ENCODE measurements at regions not wholly inside any gene's neighbourhood (a gene's known extent, or its start where the extent isn't known, plus 50 kb on each side); places are given as distances from the start of the nearest gene placed in this dataset.
"Not testable (repeated sequence)": the region's sequence is repeated elsewhere in the genome, so short reads cannot be mapped to it uniquely, and the experiment has no call there.

DNA sequence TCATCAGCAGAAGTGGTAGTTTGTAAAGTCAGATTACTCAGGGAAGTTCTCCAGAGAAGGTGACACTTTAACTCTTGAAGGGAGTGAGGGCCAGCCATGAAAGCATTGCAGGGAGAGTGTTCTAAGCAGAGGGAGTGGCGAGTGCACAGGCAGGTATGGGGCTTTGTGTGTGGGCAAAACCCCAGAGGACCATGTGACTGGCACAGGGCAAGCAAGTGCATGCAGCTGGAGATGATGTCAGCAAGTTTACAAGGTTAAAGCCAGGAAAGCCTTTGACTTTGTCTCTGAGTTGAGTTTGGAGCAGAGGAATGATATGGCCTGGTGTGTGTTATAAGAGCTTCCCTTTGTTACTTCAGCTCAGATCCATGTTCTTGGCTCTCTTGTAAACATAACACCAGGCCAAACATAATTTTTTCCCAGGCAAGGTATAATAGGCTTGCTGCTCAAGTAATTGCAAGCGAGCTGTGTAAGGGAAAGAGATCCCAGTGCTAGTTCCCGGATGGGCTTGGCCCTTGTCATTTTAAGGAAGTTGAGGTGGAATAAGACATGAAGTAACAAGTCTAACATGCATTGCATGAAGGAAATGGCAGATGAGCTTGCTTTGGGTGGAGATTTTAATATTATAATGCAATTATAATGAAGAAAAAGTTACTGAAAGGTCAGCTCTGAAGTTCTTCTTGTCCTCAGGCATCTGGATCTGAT lies 341.1 kb upstream of the LRRC3B start:
- Histone ChIP-seq H3K9me3 (replicated peaks; ENCODE audit: low read length) (no peaks in the 10 kb centered on the region), H3K36me3 (ENCODE audit: insufficient read depth, low read length) (no peaks in the 10 kb centered on the region), H3K4me1 (ENCODE audit: control insufficient read depth, insufficient read depth, low read length) (no peaks in the 10 kb centered on the region)

DNA sequence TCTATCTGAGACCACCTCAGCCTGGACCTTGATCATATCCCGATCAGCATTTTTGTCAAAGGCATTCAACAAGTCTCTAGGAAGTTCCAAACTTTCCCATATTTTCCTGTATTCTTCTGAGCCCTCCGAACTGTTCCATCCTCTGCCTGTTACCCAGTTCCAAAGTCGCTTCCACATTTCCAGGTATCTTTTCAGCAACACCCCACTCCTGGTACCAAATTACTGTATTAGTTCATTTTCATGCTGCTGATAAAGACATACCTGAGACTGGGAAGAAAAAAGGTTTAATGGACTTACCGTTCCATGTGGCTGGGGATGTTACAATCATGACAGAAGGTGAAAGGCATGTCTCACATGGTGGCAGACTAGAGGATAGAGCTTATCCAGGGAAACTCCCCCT lies 338.1 kb upstream of the LRRC3B start:
- not testable (repeated sequence) for H3K36me3 ChIP-seq (ENCODE audit: insufficient read depth, low read length); H3K9ac ChIP-seq (ENCODE audit: low read depth, low read length); H3K9me3 ChIP-seq (replicated peaks; ENCODE audit: low read length)

More for the DNA sequence above, 341.1 kb upstream of the LRRC3B start:
- Histone ChIP-seq H3K9ac (ENCODE audit: low read depth, low read length) (no peak overlapping the region), H3K4me2 (ENCODE audit: low read length) (no peak overlapping the region), H3K4me3 (ENCODE audit: low read length) (no peak overlapping the region), H3K27me3 (ENCODE audit: control insufficient read depth, insufficient read depth, low read length) (no peaks in the 10 kb centered on the region)

DNA sequence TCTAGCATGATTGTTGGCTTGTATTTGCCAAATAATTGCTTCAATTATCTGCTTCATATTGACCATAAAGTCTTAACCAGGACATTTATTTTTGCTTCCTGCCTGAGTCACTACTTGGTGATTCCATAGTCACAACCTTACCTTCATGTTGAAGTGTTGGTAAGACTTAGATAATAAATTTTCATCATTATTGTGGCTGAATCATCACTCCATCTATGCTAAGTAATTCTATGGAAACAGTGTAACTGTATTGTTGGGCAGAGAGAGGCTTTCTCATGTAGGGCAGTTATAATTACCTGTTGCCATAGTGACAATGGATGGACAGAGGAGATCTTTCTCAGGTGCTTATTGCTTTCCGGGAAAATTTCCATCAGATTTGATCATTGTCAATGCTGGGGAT lies 330.7 kb upstream of the LRRC3B start:
- H3K4me1 ChIP-seq (ENCODE audit: control insufficient read depth, insufficient read depth, low read length), result no peaks in the 10 kb centered on the region
- no peak overlapping the region for H3K9ac ChIP-seq (ENCODE audit: low read depth, low read length)
- H3K9me3 ChIP-seq (replicated peaks; ENCODE audit: low read length), result no peaks in the 10 kb centered on the region
- no peak overlapping the region for H3K4me3 ChIP-seq (ENCODE audit: low read length)
- no peak overlapping the region for H3K4me2 ChIP-seq (ENCODE audit: low read length)
- no peaks in the 10 kb centered on the region for H3K36me3 ChIP-seq (ENCODE audit: insufficient read depth, low read length)
- H3K27me3 ChIP-seq (ENCODE audit: control insufficient read depth, insufficient read depth, low read length), result no peaks in the 10 kb centered on the region

More for the DNA sequence above, 338.1 kb upstream of the LRRC3B start:
- H3K27me3 ChIP-seq (ENCODE audit: control insufficient read depth, insufficient read depth, low read length); H3K4me1 ChIP-seq (ENCODE audit: control insufficient read depth, insufficient read depth, low read length); H3K4me2 ChIP-seq (ENCODE audit: low read length); H3K4me3 ChIP-seq (ENCODE audit: low read length): not testable (repeated sequence)

DNA sequence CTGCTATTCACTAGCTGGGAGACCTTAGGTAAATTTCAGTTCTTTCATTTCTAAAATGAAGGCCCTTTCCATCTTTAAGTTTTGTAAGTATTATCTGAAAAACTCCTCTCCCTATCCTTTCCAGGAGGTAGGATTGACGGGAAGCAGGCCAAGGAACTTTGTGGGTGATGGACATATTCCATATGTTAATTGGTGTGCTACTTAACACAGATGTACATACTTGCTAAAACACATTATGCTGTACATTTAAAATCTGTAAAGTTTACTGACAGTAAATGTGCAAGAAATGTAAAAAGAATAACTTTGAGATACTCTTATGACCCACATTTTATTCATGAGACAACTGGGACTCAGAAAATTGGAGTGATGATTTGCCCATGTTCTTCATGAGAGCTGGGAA lies 329.8 kb upstream of the LRRC3B start:
- Histone ChIP-seq H3K36me3 (ENCODE audit: insufficient read depth, low read length) (no peaks in the 10 kb centered on the region), H3K27me3 (ENCODE audit: control insufficient read depth, insufficient read depth, low read length) (no peaks in the 10 kb centered on the region)

DNA sequence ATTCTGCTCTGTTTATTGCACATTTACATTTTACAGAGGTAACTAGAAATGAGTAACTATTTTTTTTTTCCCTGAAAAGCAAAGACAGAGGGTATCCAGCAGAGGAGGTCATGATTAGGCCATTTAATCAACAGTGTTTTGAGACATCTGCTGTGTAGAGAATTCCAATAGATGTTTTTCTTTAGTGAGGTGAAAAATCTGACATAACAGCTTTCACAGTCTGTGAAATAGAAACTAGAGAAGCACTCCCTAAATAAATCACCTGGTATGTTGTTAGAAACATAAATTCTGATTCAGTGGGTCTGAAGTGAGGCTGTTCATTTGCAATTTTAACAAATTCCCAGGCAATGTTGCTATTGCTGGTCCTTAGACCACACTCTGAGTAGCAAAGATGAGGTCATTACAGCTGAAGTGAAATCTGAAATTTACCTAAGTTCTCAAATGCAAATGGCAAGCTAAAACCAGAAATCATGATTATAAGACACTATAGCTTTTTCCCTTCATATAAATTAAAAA lies 329.2 kb upstream of the LRRC3B start:
- Histone ChIP-seq H3K27me3 (ENCODE audit: control insufficient read depth, insufficient read depth, low read length) (no peaks in the 10 kb centered on the region), H3K9me3 (replicated peaks; ENCODE audit: low read length) (no peaks in the 10 kb centered on the region), H3K36me3 (ENCODE audit: insufficient read depth, low read length) (no peaks in the 10 kb centered on the region), H3K4me1 (ENCODE audit: control insufficient read depth, insufficient read depth, low read length) (no peaks in the 10 kb centered on the region), H3K9ac (ENCODE audit: low read depth, low read length) (no peak overlapping the region), H3K4me2 (ENCODE audit: low read length) (no peak overlapping the region), H3K4me3 (ENCODE audit: low read length) (no peak overlapping the region)

More for the DNA sequence above, 329.8 kb upstream of the LRRC3B start:
- no peaks in the 10 kb centered on the region for H3K4me1 ChIP-seq (ENCODE audit: control insufficient read depth, insufficient read depth, low read length)
- H3K4me2 ChIP-seq (ENCODE audit: low read length), result no peak overlapping the region
- no peak overlapping the region for H3K4me3 ChIP-seq (ENCODE audit: low read length)
- no peak overlapping the region for H3K9ac ChIP-seq (ENCODE audit: low read depth, low read length)
- H3K9me3 ChIP-seq (replicated peaks; ENCODE audit: low read length), result no peaks in the 10 kb centered on the region

DNA sequence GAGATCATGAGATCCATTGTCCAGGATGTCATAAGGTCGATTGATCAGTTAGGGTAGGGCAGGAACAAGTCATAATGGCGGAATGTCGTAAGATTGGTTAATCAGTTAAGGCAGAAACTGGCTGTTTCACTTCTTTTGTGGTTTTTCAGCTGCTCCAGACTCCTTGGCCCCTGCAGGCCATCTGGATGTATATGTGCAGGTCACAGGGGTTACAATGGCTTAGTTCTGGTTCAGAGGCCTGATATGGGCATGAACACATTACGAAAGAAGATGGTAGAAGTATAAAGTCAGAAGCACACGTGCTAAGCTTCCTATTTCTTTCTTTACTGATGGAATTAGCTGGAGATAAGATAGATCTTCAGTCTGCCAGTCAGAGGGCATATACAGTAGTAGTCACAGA lies 315.4 kb upstream of the LRRC3B start:
- H3K27me3 ChIP-seq (ENCODE audit: control insufficient read depth, insufficient read depth, low read length), result no peaks in the 10 kb centered on the region
- H3K36me3 ChIP-seq (ENCODE audit: insufficient read depth, low read length), result no peaks in the 10 kb centered on the region
- H3K4me3 ChIP-seq (ENCODE audit: low read length), result no peak overlapping the region
- H3K4me1 ChIP-seq (ENCODE audit: control insufficient read depth, insufficient read depth, low read length), result no peaks in the 10 kb centered on the region
- no peaks in the 10 kb centered on the region for H3K9me3 ChIP-seq (replicated peaks; ENCODE audit: low read length)
- H3K9ac ChIP-seq (ENCODE audit: low read depth, low read length), result no peak overlapping the region
- H3K4me2 ChIP-seq (ENCODE audit: low read length), result no peak overlapping the region

DNA sequence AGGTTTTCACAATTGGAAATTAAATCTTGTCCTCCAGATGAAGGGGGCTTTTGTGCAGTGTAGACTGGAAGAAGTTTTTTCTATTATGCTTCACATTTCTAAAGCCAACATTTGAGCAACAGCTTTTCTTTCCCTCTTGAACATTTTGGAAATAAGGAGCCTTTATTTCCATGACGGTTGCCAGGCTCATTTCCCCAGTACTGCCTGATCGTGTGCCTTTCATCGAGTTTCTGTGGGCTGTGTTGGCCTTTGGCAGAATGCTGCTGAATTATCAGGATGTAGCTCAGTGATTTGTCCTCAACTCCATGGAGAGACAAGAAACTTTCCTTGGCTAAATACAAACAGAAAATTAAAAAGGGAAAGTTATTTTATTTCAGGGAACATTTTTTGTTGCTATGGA lies 314.8 kb upstream of the LRRC3B start:
- Histone ChIP-seq H3K4me2 (ENCODE audit: low read length) (no peak overlapping the region), H3K9me3 (replicated peaks; ENCODE audit: low read length) (no peaks in the 10 kb centered on the region), H3K27me3 (ENCODE audit: control insufficient read depth, insufficient read depth, low read length) (no peaks in the 10 kb centered on the region), H3K4me3 (ENCODE audit: low read length) (no peak overlapping the region), H3K9ac (ENCODE audit: low read depth, low read length) (no peak overlapping the region), H3K36me3 (ENCODE audit: insufficient read depth, low read length) (no peaks in the 10 kb centered on the region), H3K4me1 (ENCODE audit: control insufficient read depth, insufficient read depth, low read length) (no peaks in the 10 kb centered on the region)

DNA sequence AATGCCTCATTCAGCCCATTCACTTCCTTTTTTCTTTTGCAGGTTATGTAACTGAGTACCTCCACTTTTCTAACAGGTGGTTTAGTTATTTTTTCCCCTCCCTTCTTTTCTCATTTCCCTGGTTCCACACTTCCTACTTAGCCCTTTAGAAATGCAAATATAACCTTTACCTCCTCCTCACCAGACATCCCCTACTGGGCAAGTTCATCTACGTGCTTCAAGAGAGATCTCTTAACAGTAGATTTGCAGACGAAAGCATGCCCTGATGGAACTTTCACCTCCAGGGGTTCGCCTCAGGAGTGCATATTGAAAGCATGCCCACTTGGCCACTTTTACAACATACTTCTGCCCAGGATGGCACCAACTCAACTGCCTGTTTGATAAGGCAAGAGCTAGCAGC lies 314.1 kb upstream of the LRRC3B start:
- Histone ChIP-seq H3K9me3 (replicated peaks; ENCODE audit: low read length) (no peaks in the 10 kb centered on the region), H3K4me3 (ENCODE audit: low read length) (no peak overlapping the region), H3K27me3 (ENCODE audit: control insufficient read depth, insufficient read depth, low read length) (no peaks in the 10 kb centered on the region), H3K9ac (ENCODE audit: low read depth, low read length) (no peak overlapping the region), H3K4me2 (ENCODE audit: low read length) (no peak overlapping the region), H3K36me3 (ENCODE audit: insufficient read depth, low read length) (no peaks in the 10 kb centered on the region), H3K4me1 (ENCODE audit: control insufficient read depth, insufficient read depth, low read length) (no peaks in the 10 kb centered on the region)

DNA sequence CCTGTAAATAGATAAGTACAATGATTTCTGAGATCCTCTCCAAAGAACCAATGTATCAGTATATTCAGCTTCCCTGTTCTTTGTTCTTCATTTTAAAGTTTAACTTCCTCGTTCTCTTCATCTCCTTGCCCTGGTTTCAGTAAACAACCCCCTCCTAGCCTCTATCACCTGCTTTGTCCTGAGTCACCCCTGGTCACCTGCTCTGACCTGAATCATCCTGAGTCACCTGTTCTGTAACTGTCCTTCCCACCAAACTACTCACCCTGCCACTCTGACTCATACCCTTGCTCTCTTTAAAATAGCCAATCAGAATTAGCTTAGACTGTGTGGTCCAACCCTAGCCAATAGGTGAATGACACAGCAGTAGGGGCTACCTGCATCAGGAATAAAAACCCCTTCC lies 313.0 kb upstream of the LRRC3B start:
- H3K9ac ChIP-seq (ENCODE audit: low read depth, low read length); H3K4me3 ChIP-seq (ENCODE audit: low read length); H3K4me2 ChIP-seq (ENCODE audit: low read length); H3K9me3 ChIP-seq (replicated peaks; ENCODE audit: low read length); H3K27me3 ChIP-seq (ENCODE audit: control insufficient read depth, insufficient read depth, low read length); H3K36me3 ChIP-seq (ENCODE audit: insufficient read depth, low read length); H3K4me1 ChIP-seq (ENCODE audit: control insufficient read depth, insufficient read depth, low read length): not testable (repeated sequence)

DNA sequence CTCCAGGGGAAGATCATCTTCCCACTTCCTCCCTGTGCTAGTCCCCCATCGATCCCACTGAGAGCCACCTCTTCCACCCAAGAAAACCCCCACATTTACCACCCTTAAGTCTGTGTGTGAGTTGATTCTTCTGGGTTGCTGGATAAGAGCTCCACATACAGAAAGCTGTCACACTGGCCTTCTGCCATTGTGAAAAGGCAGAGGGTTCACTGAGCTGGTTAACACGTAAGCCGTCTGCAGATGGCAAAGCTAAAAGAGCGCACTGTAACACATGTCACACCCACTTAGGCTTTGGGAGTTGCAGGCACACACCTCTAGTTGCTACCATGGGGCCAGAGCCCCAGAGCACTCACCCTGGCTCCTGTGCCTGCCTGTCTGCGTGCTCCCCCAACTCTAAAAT lies 309.8 kb upstream of the LRRC3B start:
- Histone ChIP-seq H3K4me3 (ENCODE audit: low read length) (no peak overlapping the region), H3K27me3 (ENCODE audit: control insufficient read depth, insufficient read depth, low read length) (no peaks in the 10 kb centered on the region), H3K36me3 (ENCODE audit: insufficient read depth, low read length) (no peaks in the 10 kb centered on the region), H3K4me2 (ENCODE audit: low read length) (no peak overlapping the region), H3K4me1 (ENCODE audit: control insufficient read depth, insufficient read depth, low read length) (no peaks in the 10 kb centered on the region), H3K9me3 (replicated peaks; ENCODE audit: low read length) (no peaks in the 10 kb centered on the region), H3K9ac (ENCODE audit: low read depth, low read length) (no peak overlapping the region)

DNA sequence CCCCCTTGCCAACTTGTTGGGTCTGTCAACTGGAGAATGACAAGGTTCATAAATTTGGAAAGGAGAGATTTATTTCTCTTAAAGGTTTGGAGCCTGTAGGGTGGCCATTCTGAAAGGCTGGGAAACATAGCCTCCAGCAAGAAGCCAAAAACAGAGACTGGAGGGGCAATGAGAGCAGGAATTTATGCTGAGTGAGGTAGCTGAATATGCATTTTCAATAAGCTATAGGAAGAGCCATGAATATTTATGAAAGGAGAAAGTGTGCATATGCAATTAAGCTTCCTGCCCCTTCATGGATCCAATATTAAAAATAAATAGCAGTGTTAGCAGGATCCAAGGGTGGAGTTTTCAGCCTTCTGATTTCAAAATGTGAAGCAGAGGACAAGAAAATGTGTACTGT lies 306.1 kb upstream of the LRRC3B start:
- no peaks in the 10 kb centered on the region for H3K4me1 ChIP-seq (ENCODE audit: control insufficient read depth, insufficient read depth, low read length)
- H3K4me2 ChIP-seq (ENCODE audit: low read length), result no peak overlapping the region
- no peaks in the 10 kb centered on the region for H3K27me3 ChIP-seq (ENCODE audit: control insufficient read depth, insufficient read depth, low read length)
- H3K9me3 ChIP-seq (replicated peaks; ENCODE audit: low read length), result no peaks in the 10 kb centered on the region
- no peak overlapping the region for H3K9ac ChIP-seq (ENCODE audit: low read depth, low read length)
- no peak overlapping the region for H3K4me3 ChIP-seq (ENCODE audit: low read length)
- no peaks in the 10 kb centered on the region for H3K36me3 ChIP-seq (ENCODE audit: insufficient read depth, low read length)

DNA sequence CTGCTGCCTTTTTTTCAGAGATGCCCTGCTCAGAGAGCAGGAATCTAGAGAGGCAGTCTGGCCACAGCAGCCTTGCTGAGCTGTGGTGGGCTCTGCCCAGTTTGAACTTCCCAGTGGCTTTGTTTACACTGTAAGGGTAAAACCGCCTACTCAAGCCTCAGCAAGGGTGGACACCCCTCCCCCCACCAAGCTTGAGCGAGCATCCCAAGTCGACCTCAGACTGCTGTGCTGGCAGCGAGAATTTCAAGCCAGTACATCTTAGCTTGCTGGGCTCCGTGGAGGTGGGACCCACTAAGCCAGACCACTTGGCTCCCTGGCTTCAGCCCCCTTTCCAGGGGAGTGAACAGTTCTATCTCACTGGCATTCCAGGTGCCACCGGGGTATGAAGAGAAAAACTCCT lies 298.8 kb upstream of the LRRC3B start:
- H3K36me3 ChIP-seq (ENCODE audit: insufficient read depth, low read length); H3K9me3 ChIP-seq (replicated peaks; ENCODE audit: low read length); H3K27me3 ChIP-seq (ENCODE audit: control insufficient read depth, insufficient read depth, low read length); H3K4me1 ChIP-seq (ENCODE audit: control insufficient read depth, insufficient read depth, low read length); H3K4me2 ChIP-seq (ENCODE audit: low read length); H3K4me3 ChIP-seq (ENCODE audit: low read length); H3K9ac ChIP-seq (ENCODE audit: low read depth, low read length): not testable (repeated sequence)
